ENCODE measurements at regions not wholly inside any gene's neighbourhood (a gene's known extent, or its start where the extent isn't known, plus 50 kb on each side); places are given as distances from the start of the nearest gene placed in this dataset.

- no peak for FAIRE-seq
- no peak for ATAC-seq
These were observed 245.2 kb downstream of the IL20RB start for GRCh38 chr3:137202941-137203340.

GRCh38 chr3:137204409-137204808 lies 246.6 kb downstream of the IL20RB start:
- no peaks in the 10 kb centered on the region for H3K4me1 ChIP-seq
- H3K4me3 ChIP-seq = no peak overlapping the region
- no peak overlapping the region for H3K4me2 ChIP-seq
- ATAC-seq = no peak
- no peak for DNase-seq (ENCODE audit: low read depth in 1 of 2, low spot score in 1 of 2)
- POLR2A ChIA-PET = no interaction called here
- CTCF ChIA-PET = no interaction called here
- no peaks in the 10 kb centered on the region for H3K9me3 ChIP-seq
- H3K27ac ChIP-seq = no peak overlapping the region
- no peak for FAIRE-seq
- 8% methylated on average over 3 of the region's 3 CpGs for WGBS (ENCODE audit: missing lambda C conversion rate)
- TF ChIP-seq HOXB5 (CRISPR knock-in tag; IDR thresholded peaks at IDR 0.05) = no peak

More at GRCh38 chr3:137202941-137203340, 245.2 kb downstream of the IL20RB start:
- WGBS (ENCODE audit: missing lambda C conversion rate) = 8% methylated on average over 5 of the region's 5 CpGs
- Histone ChIP-seq H3K27ac (no peak overlapping the region), H3K4me2 (no peak overlapping the region), H3K4me1 (no peaks in the 10 kb centered on the region), H3K4me3 (no peak overlapping the region), H3K9me3 (no peaks in the 10 kb centered on the region)
- DNase-seq (ENCODE audit: low read depth in 1 of 2, low spot score in 1 of 2) = no peak
- ChIA-PET CTCF (no interaction called here), POLR2A (no interaction called here)
- no peak for TF ChIP-seq JUN (IDR thresholded peaks at IDR 0.05)
- no peak for TF ChIP-seq EHMT2 (IDR thresholded peaks at IDR 0.05; ENCODE audit: low read depth)
- TF ChIP-seq MAZ (IDR thresholded peaks at IDR 0.05; ENCODE audit: borderline replicate concordance, low read depth, low read length) = no peak
- TF ChIP-seq HMGXB4 (CRISPR knock-in tag; IDR thresholded peaks at IDR 0.05; ENCODE audit: borderline replicate concordance) = no peak
- TF ChIP-seq CBX2 (IDR thresholded peaks at IDR 0.05; ENCODE audit: borderline replicate concordance, low read depth) = no peak
- no peak for TF ChIP-seq TP53 (CRISPR knock-in tag; IDR thresholded peaks at IDR 0.05)
- no peak for TF ChIP-seq PHF8 (IDR thresholded peaks at IDR 0.05; ENCODE audit: borderline replicate concordance, low read depth)
- no peak for TF ChIP-seq POLR2A (IDR thresholded peaks at IDR 0.05; ENCODE audit: low read length)
- TF ChIP-seq HEYL (CRISPR knock-in tag; IDR thresholded peaks at IDR 0.05) = no peak

- no peak for ATAC-seq
- Histone ChIP-seq H3K4me1 (no peaks in the 10 kb centered on the region), H3K4me2 (no peak overlapping the region), H3K9me3 (no peaks in the 10 kb centered on the region), H3K4me3 (no peak overlapping the region), H3K27ac (no peak overlapping the region)
- no peak for DNase-seq (ENCODE audit: low read depth in 1 of 2, low spot score in 1 of 2)
- CTCF ChIA-PET = no interaction called here
- WGBS (ENCODE audit: missing lambda C conversion rate) = 0% methylated on average over 5 of the region's 5 CpGs
- POLR2A ChIA-PET = no interaction called here
- TF ChIP-seq RARB (CRISPR knock-in tag; IDR thresholded peaks at IDR 0.05) (no peak), MYC (IDR thresholded peaks at IDR 0.05; ENCODE audit: borderline replicate concordance, low read length) (no peak), PBX3 (IDR thresholded peaks at IDR 0.05) (no peak), KDM1A (IDR thresholded peaks at IDR 0.05; ENCODE audit: low read depth) (no peak), USF2 (IDR thresholded peaks at IDR 0.05) (no peak), NPAS2 (CRISPR knock-in tag; IDR thresholded peaks at IDR 0.05; ENCODE audit: borderline replicate concordance) (no peak), JUNB (IDR thresholded peaks at IDR 0.05) (no peak), CTCF (IDR thresholded peaks at IDR 0.05) (no peak)
- FAIRE-seq = no peak
These were observed 247.7 kb downstream of the IL20RB start for GRCh38 chr3:137205394-137206045.

Measured in A549 (cell line).